ENCODE measurements at regions not wholly inside any gene's neighbourhood (a gene's known extent, or its start where the extent isn't known, plus 50 kb on each side); places are given as distances from the start of the nearest gene placed in this dataset.

GRCh38 chr2:194079989-194080388 lies 1577.0 kb upstream of the SLC39A10 start:
- TF ChIP-seq EP300 (IDR thresholded peaks at IDR 0.05; ENCODE audit: borderline replicate concordance): no peak
- TF ChIP-seq CEBPB (IDR thresholded peaks at IDR 0.05): no peak
- TF ChIP-seq REST (IDR thresholded peaks at IDR 0.05; ENCODE audit: low read depth): no peak
- TF ChIP-seq MAX (IDR thresholded peaks at IDR 0.05): no peak
- no peak for TF ChIP-seq ZBTB7A (IDR thresholded peaks at IDR 0.05; ENCODE audit: low read depth)
- TF ChIP-seq TAF1 (IDR thresholded peaks at IDR 0.05; ENCODE audit: low read depth): no peak
- no peak for TF ChIP-seq TEAD4 (IDR thresholded peaks at IDR 0.05)
- no peak for TF ChIP-seq RAD21 (IDR thresholded peaks at IDR 0.05; ENCODE audit: low read depth)
- no peak for TF ChIP-seq CREB1 (IDR thresholded peaks at IDR 0.05; ENCODE audit: low read depth)
- TF ChIP-seq EGR1 (IDR thresholded peaks at IDR 0.05): no peak
- no peak for TF ChIP-seq USF1 (IDR thresholded peaks at IDR 0.05)
